ENCODE measurements at regions not wholly inside any gene's neighbourhood (a gene's known extent, or its start where the extent isn't known, plus 50 kb on each side); places are given as distances from the start of the nearest gene placed in this dataset.

- Mint-ChIP-seq H3K9me3 (no peaks in the 10 kb centered on the region), H3K27ac (ENCODE audit: unreplicated experiment) (no peak overlapping the region), H3K27me3 (ENCODE audit: low read depth) (no peaks in the 10 kb centered on the region)
Measured at GRCh38 chr1:10928654-10929053, 83.8 kb upstream of the TARDBP start.

GRCh38 chr1:10932088-10932487 lies 80.4 kb upstream of the TARDBP start:
- Mint-ChIP-seq H3K9me3 (no peaks in the 10 kb centered on the region), H3K27me3 (ENCODE audit: low read depth) (no peaks in the 10 kb centered on the region), H3K27ac (ENCODE audit: unreplicated experiment) (no peak overlapping the region), H3K4me3 (no peak overlapping the region), H3K4me1 (no peaks in the 10 kb centered on the region), H3K36me3 (ENCODE audit: low read depth) (no peaks in the 10 kb centered on the region)
- no peak for DNase-seq (ENCODE audit: low read depth, low spot score)
- TF ChIP-seq CTCF (conservative IDR thresholded peaks at IDR 0.05) = no peak

More at GRCh38 chr1:10928654-10929053, 83.8 kb upstream of the TARDBP start:
- H3K36me3 Mint-ChIP-seq (ENCODE audit: low read depth) = no peaks in the 10 kb centered on the region
- no peak for TF ChIP-seq CTCF (conservative IDR thresholded peaks at IDR 0.05)
- H3K4me3 Mint-ChIP-seq = no peak overlapping the region
- no peaks in the 10 kb centered on the region for H3K4me1 Mint-ChIP-seq
- no peak for DNase-seq (ENCODE audit: low read depth, low spot score)

- H3K27me3 Mint-ChIP-seq (ENCODE audit: low read depth) = peaks cover 6% of the 10 kb centered on the region
- no peak overlapping the region for H3K4me3 Mint-ChIP-seq
- H3K9me3 Mint-ChIP-seq = no peaks in the 10 kb centered on the region
- H3K36me3 Mint-ChIP-seq (ENCODE audit: low read depth) = no peaks in the 10 kb centered on the region
- no peak for DNase-seq (ENCODE audit: low read depth, low spot score)
- no peak for TF ChIP-seq CTCF (conservative IDR thresholded peaks at IDR 0.05)
- no peak overlapping the region for H3K27ac Mint-ChIP-seq (ENCODE audit: unreplicated experiment)
- H3K4me1 Mint-ChIP-seq = no peaks in the 10 kb centered on the region
Measured at GRCh38 chr1:10934150-10934818, 78.2 kb upstream of the TARDBP start.

GRCh38 chr1:10935246-10935645 lies 77.2 kb upstream of the TARDBP start:
- Mint-ChIP-seq H3K27me3 (ENCODE audit: low read depth) (peaks cover 11% of the 10 kb centered on the region), H3K9me3 (no peaks in the 10 kb centered on the region)
- DNase-seq (ENCODE audit: low read depth, low spot score) = no peak

GRCh38 chr1:10935724-10936123 lies 76.7 kb upstream of the TARDBP start:
- Mint-ChIP-seq H3K4me1 (peaks cover 10% of the 10 kb centered on the region), H3K27me3 (ENCODE audit: low read depth) (peaks cover 12% of the 10 kb centered on the region), H3K9me3 (no peaks in the 10 kb centered on the region), H3K4me3 (no peak overlapping the region), H3K36me3 (ENCODE audit: low read depth) (no peaks in the 10 kb centered on the region), H3K27ac (ENCODE audit: unreplicated experiment) (no peak overlapping the region)
- TF ChIP-seq CTCF (conservative IDR thresholded peaks at IDR 0.05) = no peak
- DNase-seq (ENCODE audit: low read depth, low spot score) = no peak

More at GRCh38 chr1:10935246-10935645, 77.2 kb upstream of the TARDBP start:
- Mint-ChIP-seq H3K27ac (ENCODE audit: unreplicated experiment) (no peak overlapping the region), H3K36me3 (ENCODE audit: low read depth) (no peaks in the 10 kb centered on the region), H3K4me3 (no peak overlapping the region), H3K4me1 (peaks cover 7% of the 10 kb centered on the region)
- TF ChIP-seq CTCF (conservative IDR thresholded peaks at IDR 0.05) = no peak

All from neural crest cell (in vitro differentiated cells).